NCI-H2196 (cell line): ENCODE measurements at regions not wholly inside any gene's neighbourhood (a gene's known extent, or its start where the extent isn't known, plus 50 kb on each side); places are given as distances from the start of the nearest gene placed in this dataset.

Experiments used
- DNase-seq: peaks from one replicate; lab custom pipeline; 2025; ENCODE audit not compliant: unreplicated experiment; lab: John Stamatoyannopoulos, UW

GRCh38 chr16:85433477-85433876 lies 179.6 kb upstream of the GSE1 start:
- DNase-seq = no peak

- no peak for DNase-seq
Measured at GRCh38 chr16:85435286-85435685, 177.8 kb upstream of the GSE1 start.

- DNase-seq = no peak
Measured at GRCh38 chr16:85435700-85436099, 177.4 kb upstream of the GSE1 start.

GRCh38 chr16:85436207-85436606 lies 176.9 kb upstream of the GSE1 start:
- no peak for DNase-seq

- no peak for DNase-seq
Measured at GRCh38 chr16:85436636-85437165, 176.4 kb upstream of the GSE1 start.

- no peak for DNase-seq
Measured at GRCh38 chr16:85437166-85438052, 175.7 kb upstream of the GSE1 start.

GRCh38 chr16:85438981-85439685 lies 174.0 kb upstream of the GSE1 start:
- DNase-seq = no peak

- DNase-seq = no peak
Measured at GRCh38 chr16:85440744-85441143, 172.4 kb upstream of the GSE1 start.

- no peak for DNase-seq
Measured at GRCh38 chr16:85441189-85441889, 171.8 kb upstream of the GSE1 start.

- no peak for DNase-seq
Measured at GRCh38 chr16:85441890-85442670, 171.0 kb upstream of the GSE1 start.

- no peak for DNase-seq
Measured at GRCh38 chr16:85443116-85443515, 170.0 kb upstream of the GSE1 start.

- DNase-seq = no peak
Measured at GRCh38 chr16:85443531-85443930, 169.6 kb upstream of the GSE1 start.

GRCh38 chr16:85445064-85445778 lies 167.9 kb upstream of the GSE1 start:
- peak; percentile 48 for DNase-seq

- DNase-seq = peak; percentile 17
Measured at GRCh38 chr16:85445779-85446222, 167.3 kb upstream of the GSE1 start.

- DNase-seq = no peak
Measured at GRCh38 chr16:85446951-85447692, 166.0 kb upstream of the GSE1 start.

GRCh38 chr16:85447693-85448313 lies 165.3 kb upstream of the GSE1 start:
- no peak for DNase-seq

GRCh38 chr16:85448557-85449190 lies 164.4 kb upstream of the GSE1 start:
- DNase-seq = no peak

- DNase-seq = peak; percentile 88
Measured at GRCh38 chr16:85449191-85449884, 163.8 kb upstream of the GSE1 start.
